Loucy (cell line): ENCODE measurements at regions not wholly inside any gene's neighbourhood (a gene's known extent, or its start where the extent isn't known, plus 50 kb on each side); places are given as distances from the start of the nearest gene placed in this dataset.

Experiments used
- H2AFZ ChIP-seq: fragments of 200-600 bp; sonication (generic); 2 replicates; pipeline ENCODE4 v1.6.0; 2016; ENCODE audit warnings: antibody characterized with exemption, mild to moderate bottlenecking, low read length, moderate library complexity
- H3F3A ChIP-seq: fragments of 200-600 bp; 2 replicates; pipeline ENCODE4 v1.6.0; 2016; ENCODE audit warnings: antibody characterized with exemption, low read depth, mild to moderate bottlenecking
- H3K27me3 ChIP-seq: fragments of 200-600 bp; sonication (generic); 2 replicates; pipeline ENCODE4 v1.6.1; 2014; ENCODE audit warnings: low read length, mild to moderate bottlenecking; ENCODE audit not compliant: insufficient read depth, poor library complexity, severe bottlenecking
- H3K36me3 ChIP-seq: fragments of 200-600 bp; sonication (generic); 2 replicates; pipeline ENCODE4 v1.6.1; 2016; ENCODE audit warnings: low read length; ENCODE audit not compliant: insufficient read depth
- H3K4me1 ChIP-seq: fragments of 200-600 bp; sonication (generic); 2 replicates; pipeline ENCODE4 v1.5.1; 2014; ENCODE audit warnings: low read length, mild to moderate bottlenecking; ENCODE audit not compliant: insufficient read depth, poor library complexity, severe bottlenecking
- H3K4me2 ChIP-seq: fragments of 200-600 bp; sonication (generic); 2 replicates; pipeline ENCODE4 v1.6.0; 2014; ENCODE audit warnings: antibody characterized with exemption, low read length, low read depth, mild to moderate bottlenecking; ENCODE audit not compliant: poor library complexity, severe bottlenecking
- H3K4me3 ChIP-seq: fragments of 200-600 bp; sonication (generic); 2 replicates; pipeline ENCODE4 v1.5.1; 2014; ENCODE audit warnings: low read length, mild to moderate bottlenecking, mixed read lengths; ENCODE audit not compliant: poor library complexity, severe bottlenecking
- H3K79me2 ChIP-seq: fragments of 200-600 bp; sonication (generic); 2 replicates; pipeline ENCODE4 v1.6.1; 2014; ENCODE audit warnings: low read length; ENCODE audit not compliant: insufficient read depth
- H3K9ac ChIP-seq: fragments of 200-600 bp; sonication (generic); 2 replicates; pipeline ENCODE4 v1.6.0; 2014; ENCODE audit warnings: mild to moderate bottlenecking, low read depth, low read length, moderate library complexity; ENCODE audit not compliant: poor library complexity, severe bottlenecking
- H3K9me2 ChIP-seq: fragments of 200-600 bp; sonication (generic); replicated peaks from 2 replicates; pipeline ENCODE4 v1.6.1; 2016; ENCODE audit warnings: low read depth, low read length, mixed read lengths
- H3K9me3 ChIP-seq: fragments of 200-600 bp; sonication (generic); 2 replicates; pipeline ENCODE4 v1.6.1; 2014; ENCODE audit warnings: mild to moderate bottlenecking, antibody characterized with exemption, low read length, low read depth; ENCODE audit not compliant: insufficient read depth
- H4K20me1 ChIP-seq: fragments of 200-600 bp; sonication (generic); 2 replicates; pipeline ENCODE4 v1.6.0; 2014; ENCODE audit warnings: antibody characterized with exemption, low read length, mild to moderate bottlenecking; ENCODE audit not compliant: insufficient read depth, poor library complexity, severe bottlenecking
- CTCF ChIP-seq: fragments of 200-600 bp; sonication (generic); conservative IDR thresholded peaks from 2 replicates; pipeline ENCODE4 v1.5.1; 2014; ENCODE audit warnings: mild to moderate bottlenecking, antibody characterized with exemption, low read length
- EZH2phosphoT487 ChIP-seq: fragments of 200-600 bp; IDR thresholded peaks from 2 replicates; pipeline ENCODE4 v1.6.1; 2018; ENCODE audit warnings: antibody characterized with exemption, mild to moderate bottlenecking, moderate library complexity, borderline replicate concordance

GRCh38 chr22:22084089-22084711 is 101.6 kb upstream of the TOP3B start:
- Histone ChIP-seq H3K36me3 (no peaks in the 10 kb centered on the region), H3F3A (no peaks in the 10 kb centered on the region), H3K4me3 (no peak overlapping the region), H3K9me2 (no peaks in the 10 kb centered on the region), H3K4me1 (no peaks in the 10 kb centered on the region), H4K20me1 (no peaks in the 10 kb centered on the region), H3K9ac (no peak overlapping the region), H3K4me2 (no peak overlapping the region), H3K79me2 (no peaks in the 10 kb centered on the region), H3K9me3 (no peaks in the 10 kb centered on the region), H2AFZ (no peak overlapping the region), H3K27me3 (no peaks in the 10 kb centered on the region)
- no peak for TF ChIP-seq EZH2phosphoT487
- no peak for TF ChIP-seq CTCF

- no peaks in the 10 kb centered on the region for H3K27me3 ChIP-seq
- no peaks in the 10 kb centered on the region for H3K36me3 ChIP-seq
- no peaks in the 10 kb centered on the region for H3K4me1 ChIP-seq
Measured at GRCh38 chr22:22082960-22083359, 100.4 kb upstream of the TOP3B start.

GRCh38 chr22:22082229-22082835 is 99.7 kb upstream of the TOP3B start:
- H2AFZ ChIP-seq = no peak overlapping the region
- H3K4me2 ChIP-seq = no peak overlapping the region
- no peaks in the 10 kb centered on the region for H3K9me3 ChIP-seq
- H3K9ac ChIP-seq = no peak overlapping the region
- TF ChIP-seq CTCF = no peak
- TF ChIP-seq EZH2phosphoT487 = no peak
- H4K20me1 ChIP-seq = no peaks in the 10 kb centered on the region
- H3K27me3 ChIP-seq = no peaks in the 10 kb centered on the region
- no peaks in the 10 kb centered on the region for H3K36me3 ChIP-seq
- H3K4me3 ChIP-seq = no peak overlapping the region
- no peaks in the 10 kb centered on the region for H3F3A ChIP-seq
- no peaks in the 10 kb centered on the region for H3K79me2 ChIP-seq
- H3K9me2 ChIP-seq = no peaks in the 10 kb centered on the region
- no peaks in the 10 kb centered on the region for H3K4me1 ChIP-seq

More at GRCh38 chr22:22082960-22083359, 100.4 kb upstream of the TOP3B start:
- no peaks in the 10 kb centered on the region for H4K20me1 ChIP-seq
- no peak for TF ChIP-seq EZH2phosphoT487
- TF ChIP-seq CTCF = no peak
- no peak overlapping the region for H3K4me3 ChIP-seq
- no peaks in the 10 kb centered on the region for H3F3A ChIP-seq
- no peaks in the 10 kb centered on the region for H3K9me3 ChIP-seq
- no peaks in the 10 kb centered on the region for H3K9me2 ChIP-seq
- no peak overlapping the region for H3K4me2 ChIP-seq
- no peak overlapping the region for H2AFZ ChIP-seq
- H3K79me2 ChIP-seq = no peaks in the 10 kb centered on the region
- H3K9ac ChIP-seq = no peak overlapping the region
